ENCODE measurements at regions not wholly inside any gene's neighbourhood (a gene's known extent, or its start where the extent isn't known, plus 50 kb on each side); places are given as distances from the start of the nearest gene placed in this dataset.
"Not testable (repeated sequence)": the region's sequence is repeated elsewhere in the genome, so short reads cannot be mapped to it uniquely, and the experiment has no call there.

- intact Hi-C loops (cut with DNase I): no loop called here
- no peak for ATAC-seq
- DNase-seq (ENCODE audit: missing footprints): no peak
These were observed 276.5 kb downstream of the PPP4R3C start for GRCh38 chrX:27186671-27187070.

- no peak for ATAC-seq
- intact Hi-C loops (cut with DNase I): no loop called here
These were observed 299.9 kb downstream of the PPP4R3C start for GRCh38 chrX:27163236-27163635.

GRCh38 chrX:27162496-27162895, 300.6 kb downstream of the PPP4R3C start:
- no peak for DNase-seq (ENCODE audit: missing footprints)
- intact Hi-C loops (cut with DNase I): no loop called here
- ATAC-seq: no peak

More at GRCh38 chrX:27163236-27163635, 299.9 kb downstream of the PPP4R3C start:
- DNase-seq (ENCODE audit: missing footprints): no peak

GRCh38 chrX:27156921-27157320, 306.2 kb downstream of the PPP4R3C start:
- intact Hi-C loops (cut with DNase I); DNase-seq (ENCODE audit: missing footprints); ATAC-seq: not testable (repeated sequence)

- DNase-seq (ENCODE audit: missing footprints) (no peak), ATAC-seq (no peak)
- intact Hi-C loops (cut with DNase I): no loop called here
These were observed 326.8 kb downstream of the PPP4R3C start for GRCh38 chrX:27136325-27136724.

GRCh38 chrX:27132862-27133261, 330.3 kb downstream of the PPP4R3C start:
- DNase-seq (ENCODE audit: missing footprints) (no peak), ATAC-seq (no peak)
- intact Hi-C loops (cut with DNase I): no loop called here

GRCh38 chrX:27087176-27087575, 376.0 kb downstream of the PPP4R3C start:
- intact Hi-C loops (cut with DNase I); ATAC-seq: not testable (repeated sequence)

GRCh38 chrX:27086237-27086636, 376.9 kb downstream of the PPP4R3C start:
- intact Hi-C loops (cut with DNase I): no loop called here
- no peak for DNase-seq (ENCODE audit: missing footprints)
- ATAC-seq: no peak

More at GRCh38 chrX:27087176-27087575, 376.0 kb downstream of the PPP4R3C start:
- DNase-seq (ENCODE audit: missing footprints): not testable (repeated sequence)

GRCh38 chrX:27085346-27085745, 377.8 kb downstream of the PPP4R3C start:
- intact Hi-C loops (cut with DNase I): no loop called here
- no peak for ATAC-seq
- no peak for DNase-seq (ENCODE audit: missing footprints)

- intact Hi-C loops (cut with DNase I): no loop called here
- DNase-seq (ENCODE audit: missing footprints) (no peak), ATAC-seq (no peak)
These were observed 384.8 kb downstream of the PPP4R3C start for GRCh38 chrX:27078371-27078770.

- no peak for ATAC-seq
- no peak for DNase-seq (ENCODE audit: missing footprints)
- intact Hi-C loops (cut with DNase I): loop anchor here (2.0 kb wide), 1 partner anchor 31 kb away; no protein-coding TSS in a partner anchor
These were observed 405.3 kb downstream of the PPP4R3C start for GRCh38 chrX:27057883-27058282.

- ATAC-seq: no peak
- intact Hi-C loops (cut with DNase I): no loop called here
- no peak for DNase-seq (ENCODE audit: missing footprints)
These were observed 423.8 kb downstream of the PPP4R3C start for GRCh38 chrX:27039332-27039731.

GRCh38 chrX:27008486-27008885, 454.7 kb downstream of the PPP4R3C start:
- intact Hi-C loops (cut with DNase I): no loop called here
- no peak for DNase-seq (ENCODE audit: missing footprints)

GRCh38 chrX:26999634-27000033, 463.5 kb downstream of the PPP4R3C start:
- intact Hi-C loops (cut with DNase I): no loop called here
- DNase-seq (ENCODE audit: missing footprints) (no peak), ATAC-seq (no peak)

More at GRCh38 chrX:27008486-27008885, 454.7 kb downstream of the PPP4R3C start:
- no peak for ATAC-seq

- ATAC-seq: no peak
- intact Hi-C loops (cut with DNase I): no loop called here
- DNase-seq (ENCODE audit: missing footprints): no peak
These were observed 504.9 kb downstream of the PPP4R3C start for GRCh38 chrX:26958261-26958660.

- ATAC-seq (no peak), DNase-seq (ENCODE audit: missing footprints) (no peak)
- intact Hi-C loops (cut with DNase I): no loop called here
These were observed 509.1 kb downstream of the PPP4R3C start for GRCh38 chrX:26954029-26954428.

GRCh38 chrX:26952213-26952612, 510.9 kb downstream of the PPP4R3C start:
- ATAC-seq (no peak), DNase-seq (ENCODE audit: missing footprints) (no peak)
- intact Hi-C loops (cut with DNase I): no loop called here

GRCh38 chrX:26927419-26927818, 535.7 kb downstream of the PPP4R3C start:
- no peak for DNase-seq (ENCODE audit: missing footprints)
- intact Hi-C loops (cut with DNase I): no loop called here
- ATAC-seq: no peak

GRCh38 chrX:26925088-26925487, 538.1 kb downstream of the PPP4R3C start:
- intact Hi-C loops (cut with DNase I): no loop called here
- ATAC-seq (no peak), DNase-seq (ENCODE audit: missing footprints) (no peak)

GRCh38 chrX:26922278-26922677, 540.9 kb downstream of the PPP4R3C start:
- ATAC-seq (no peak), DNase-seq (ENCODE audit: missing footprints) (no peak)
- intact Hi-C loops (cut with DNase I): no loop called here

GRCh38 chrX:26918631-26919030, 544.5 kb downstream of the PPP4R3C start:
- no peak for ATAC-seq
- intact Hi-C loops (cut with DNase I): no loop called here
- no peak for DNase-seq (ENCODE audit: missing footprints)
